ENCODE measurements at regions not wholly inside any gene's neighbourhood (a gene's known extent, or its start where the extent isn't known, plus 50 kb on each side); places are given as distances from the start of the nearest gene placed in this dataset.
"Not testable (repeated sequence)": the region's sequence is repeated elsewhere in the genome, so short reads cannot be mapped to it uniquely, and the experiment has no call there.

- no peak for FAIRE-seq
Measured at GRCh38 chr2:82256983-82257632, 1952.6 kb upstream of the LRRTM1 start.

- no peak for FAIRE-seq
Measured at GRCh38 chr2:82256288-82256687, 1951.7 kb upstream of the LRRTM1 start.

- FAIRE-seq: no peak
Measured at GRCh38 chr2:82254728-82255127, 1950.2 kb upstream of the LRRTM1 start.

- no peak for FAIRE-seq
Measured at GRCh38 chr2:82246220-82246775, 1941.7 kb upstream of the LRRTM1 start.

GRCh38 chr2:82239176-82239575, 1934.6 kb upstream of the LRRTM1 start:
- FAIRE-seq: no peak

- FAIRE-seq: no peak
Measured at GRCh38 chr2:82237994-82238662, 1933.6 kb upstream of the LRRTM1 start.

GRCh38 chr2:82234283-82234874, 1929.8 kb upstream of the LRRTM1 start:
- FAIRE-seq: no peak

GRCh38 chr2:82233806-82234205, 1929.3 kb upstream of the LRRTM1 start:
- no peak for FAIRE-seq

- FAIRE-seq: no peak
Measured at GRCh38 chr2:82230406-82230805, 1925.9 kb upstream of the LRRTM1 start.

- no peak for FAIRE-seq
Measured at GRCh38 chr2:82226441-82226840, 1921.9 kb upstream of the LRRTM1 start.

- FAIRE-seq: no peak
Measured at GRCh38 chr2:82224301-82224940, 1919.9 kb upstream of the LRRTM1 start.

GRCh38 chr2:82215212-82215611, 1910.7 kb upstream of the LRRTM1 start:
- FAIRE-seq: no peak

GRCh38 chr2:82199493-82199852, 1894.9 kb upstream of the LRRTM1 start:
- FAIRE-seq: no peak

- FAIRE-seq: no peak
Measured at GRCh38 chr2:82198809-82199492, 1894.4 kb upstream of the LRRTM1 start.

GRCh38 chr2:82182270-82182669, 1877.7 kb upstream of the LRRTM1 start:
- no peak for FAIRE-seq

- not testable (repeated sequence) for FAIRE-seq
Measured at GRCh38 chr2:82175210-82175609, 1870.7 kb upstream of the LRRTM1 start.

- FAIRE-seq: no peak
Measured at GRCh38 chr2:82172483-82172882, 1867.9 kb upstream of the LRRTM1 start.

- FAIRE-seq: no peak
Measured at GRCh38 chr2:82169379-82169778, 1864.8 kb upstream of the LRRTM1 start.

- no peak for FAIRE-seq
Measured at GRCh38 chr2:82165377-82165776, 1860.8 kb upstream of the LRRTM1 start.

- no peak for FAIRE-seq
Measured at GRCh38 chr2:82158150-82158549, 1853.6 kb upstream of the LRRTM1 start.

GRCh38 chr2:82155469-82155868, 1850.9 kb upstream of the LRRTM1 start:
- no peak for FAIRE-seq

- no peak for FAIRE-seq
Measured at GRCh38 chr2:82143343-82143742, 1838.8 kb upstream of the LRRTM1 start.
